ENCODE measurements at regions not wholly inside any gene's neighbourhood (a gene's known extent, or its start where the extent isn't known, plus 50 kb on each side); places are given as distances from the start of the nearest gene placed in this dataset.

GRCh38 chr3:79928687-79929408 is 161.1 kb upstream of the ROBO1 start:
- no peak overlapping the region for H3K27ac ChIP-seq
- TF ChIP-seq CTCF (IDR thresholded peaks at IDR 0.05) (no peak), ZFX (IDR thresholded peaks at IDR 0.05; ENCODE audit: borderline replicate concordance) (no peak)

GRCh38 chr3:79926522-79926921 is 158.7 kb upstream of the ROBO1 start:
- TF ChIP-seq CTCF (IDR thresholded peaks at IDR 0.05) (no peak), ZFX (IDR thresholded peaks at IDR 0.05; ENCODE audit: borderline replicate concordance) (no peak)
- no peak overlapping the region for H3K27ac ChIP-seq

GRCh38 chr3:79922633-79923032 is 154.8 kb upstream of the ROBO1 start:
- TF ChIP-seq ZFX (IDR thresholded peaks at IDR 0.05; ENCODE audit: borderline replicate concordance) (no peak), CTCF (IDR thresholded peaks at IDR 0.05) (no peak)
- H3K27ac ChIP-seq = no peak overlapping the region

GRCh38 chr3:79917561-79917960 is 149.8 kb upstream of the ROBO1 start:
- no peak overlapping the region for H3K27ac ChIP-seq
- TF ChIP-seq ZFX (IDR thresholded peaks at IDR 0.05; ENCODE audit: borderline replicate concordance) = no peak
- no peak for TF ChIP-seq CTCF (IDR thresholded peaks at IDR 0.05)

- TF ChIP-seq ZFX (IDR thresholded peaks at IDR 0.05; ENCODE audit: borderline replicate concordance) (no peak), CTCF (IDR thresholded peaks at IDR 0.05) (no peak)
- no peak overlapping the region for H3K27ac ChIP-seq
Observed at GRCh38 chr3:79910337-79910736, 142.5 kb upstream of the ROBO1 start.

- no peak overlapping the region for H3K27ac ChIP-seq
- no peak for TF ChIP-seq ZFX (IDR thresholded peaks at IDR 0.05; ENCODE audit: borderline replicate concordance)
- no peak for TF ChIP-seq CTCF (IDR thresholded peaks at IDR 0.05)
Observed at GRCh38 chr3:79906106-79906505, 138.3 kb upstream of the ROBO1 start.

GRCh38 chr3:79902151-79902550 is 134.4 kb upstream of the ROBO1 start:
- TF ChIP-seq ZFX (IDR thresholded peaks at IDR 0.05; ENCODE audit: borderline replicate concordance) (no peak), CTCF (IDR thresholded peaks at IDR 0.05) (no peak)

More at GRCh38 chr3:79902151-79902550, 134.4 kb upstream of the ROBO1 start:
- no peak overlapping the region for H3K27ac ChIP-seq

Data from 22Rv1 (cell line).